HEK293 (cell line): ENCODE measurements at regions not wholly inside any gene's neighbourhood (a gene's known extent, or its start where the extent isn't known, plus 50 kb on each side); places are given as distances from the start of the nearest gene placed in this dataset.

Experiments used
- CTCF ChIA-PET: fragments of 350-600 bp; formaldehyde crosslinking; extraction: SDS; loops from one replicate; lab custom pipeline; 2021; ENCODE audit warnings: antibody characterized with exemption; lab: Yijun Ruan, JAX
- POLR2A ChIA-PET: fragments of 300-600 bp; formaldehyde crosslinking; extraction: SDS; loops from one replicate; lab custom pipeline; 2020; ENCODE audit warnings: antibody characterized with exemption, inconsistent platforms; lab: Yijun Ruan, JAX
- H3K27ac ChIP-seq: fragments of 200-500 bp; sonication (Bioruptor generic); 2 replicates; pipeline ENCODE4 v1.5.1; 2014; ENCODE audit warnings: low read depth, low read length, control low read depth, inconsistent platforms; ENCODE audit errors: extremely low read depth
- H3K36me3 ChIP-seq, 2 experiments: fragments of 200-500 bp in 1 of 2; sonication (Bioruptor generic) in 1 of 2; 1 replicate in 1 of 2; 2 replicates in 1 of 2; pipeline ENCODE4 v1.5.1; 2014 to 2017; ENCODE audit warnings: inconsistent platforms in 2 of 2, low read length in 2 of 2; ENCODE audit not compliant: control insufficient read depth in 2 of 2, insufficient read depth in 1 of 2
- H3K4me1 ChIP-seq: fragments of 200-500 bp; sonication (Bioruptor generic); 2 replicates; pipeline ENCODE4 v1.5.1; 2014; ENCODE audit warnings: mild to moderate bottlenecking, low read length, inconsistent platforms; ENCODE audit not compliant: control insufficient read depth, insufficient read depth
- H3K4me3 ChIP-seq: 2 replicates; pipeline ENCODE4 v1.5.1; 2011; ENCODE audit warnings: low read depth, mild to moderate bottlenecking, control low read depth, low read length, moderate library complexity
- H3K9me3 ChIP-seq: fragments of 200-500 bp; sonication (Bioruptor generic); 2 replicates; pipeline ENCODE4 v1.5.1; 2014; ENCODE audit warnings: low read depth, low read length, inconsistent platforms; ENCODE audit not compliant: control insufficient read depth, insufficient read depth
- EGR2 ChIP-seq: fragments of 450-650 bp; formaldehyde crosslinking; IDR thresholded peaks from 2 replicates; pipeline ENCODE4 v1.5.1; 2016; ENCODE audit warnings: low read depth, missing biosample characterization, missing genetic modification characterization
- FEZF1 ChIP-seq: fragments of 450-650 bp; formaldehyde crosslinking; IDR thresholded peaks from 2 replicates; pipeline ENCODE4 v1.5.1; 2016; ENCODE audit warnings: missing biosample characterization, missing genetic modification characterization
- IKZF3 ChIP-seq: fragments of 450-650 bp; IDR thresholded peaks from 2 replicates; pipeline ENCODE4 v1.5.0; 2018; ENCODE audit warnings: missing biosample characterization, mild to moderate bottlenecking, missing genetic modification characterization, moderate library complexity
- PRDM6 ChIP-seq: fragments of 450-650 bp; formaldehyde crosslinking; IDR thresholded peaks from 2 replicates; pipeline ENCODE4 v1.5.1; 2017; ENCODE audit warnings: missing biosample characterization, missing genetic modification characterization
- SCRT1 ChIP-seq: fragments of 450-650 bp; formaldehyde crosslinking; IDR thresholded peaks from 2 replicates; pipeline ENCODE4 v1.5.1; 2016; ENCODE audit warnings: missing biosample characterization, missing genetic modification characterization, borderline replicate concordance
- SCRT2 ChIP-seq: fragments of 450-650 bp; formaldehyde crosslinking; IDR thresholded peaks from 2 replicates; pipeline ENCODE4 v1.5.1; 2016; ENCODE audit warnings: missing biosample characterization, missing genetic modification characterization
- ZBTB1 ChIP-seq: fragments of 450-650 bp; formaldehyde crosslinking; IDR thresholded peaks from 2 replicates; pipeline ENCODE4 v1.5.1; 2016; ENCODE audit warnings: missing biosample characterization, missing genetic modification characterization
- ZBTB10 ChIP-seq: fragments of 450-650 bp; formaldehyde crosslinking; IDR thresholded peaks from 2 replicates; pipeline ENCODE4 v1.5.1; 2016; ENCODE audit warnings: missing biosample characterization, missing genetic modification characterization
- ZBTB48 ChIP-seq: fragments of 450-650 bp; formaldehyde crosslinking; IDR thresholded peaks from 2 replicates; pipeline ENCODE4 v1.5.1; 2016; ENCODE audit warnings: missing biosample characterization, missing genetic modification characterization
- ZNF174 ChIP-seq: fragments of 450-650 bp; formaldehyde crosslinking; IDR thresholded peaks from 2 replicates; pipeline ENCODE4 v1.5.0; 2017; ENCODE audit warnings: missing biosample characterization, mild to moderate bottlenecking, missing genetic modification characterization
- ZNF266 ChIP-seq: fragments of 450-650 bp; formaldehyde crosslinking; IDR thresholded peaks from 2 replicates; pipeline ENCODE4 v1.5.1; 2016; ENCODE audit warnings: missing biosample characterization, missing genetic modification characterization, low read depth
- ZNF354C ChIP-seq: fragments of 450-650 bp; formaldehyde crosslinking; IDR thresholded peaks from 2 replicates; pipeline ENCODE4 v1.5.1; 2016; ENCODE audit warnings: missing biosample characterization, missing genetic modification characterization, low read depth, borderline replicate concordance
- ZNF48 ChIP-seq: fragments of 450-650 bp; formaldehyde crosslinking; IDR thresholded peaks from 2 replicates; pipeline ENCODE4 v1.5.1; 2016; ENCODE audit warnings: missing biosample characterization, missing genetic modification characterization
- ZNF501 ChIP-seq: fragments of 450-650 bp; formaldehyde crosslinking; IDR thresholded peaks from 2 replicates; pipeline ENCODE4 v1.5.1; 2016; ENCODE audit warnings: missing biosample characterization, missing genetic modification characterization
- ZNF513 ChIP-seq: fragments of 450-650 bp; IDR thresholded peaks from 2 replicates; pipeline ENCODE4 v1.5.1; 2018; ENCODE audit warnings: missing biosample characterization, missing genetic modification characterization
- ZNF548 ChIP-seq: fragments of 450-650 bp; formaldehyde crosslinking; IDR thresholded peaks from 2 replicates; pipeline ENCODE4 v1.5.1; 2016; ENCODE audit warnings: missing biosample characterization, missing genetic modification characterization
- ZNF585B ChIP-seq: fragments of 450-650 bp; formaldehyde crosslinking; IDR thresholded peaks from 2 replicates; pipeline ENCODE4 v1.5.1; 2016; ENCODE audit warnings: missing biosample characterization, missing genetic modification characterization
- ZNF600 ChIP-seq: fragments of 450-650 bp; formaldehyde crosslinking; IDR thresholded peaks from 2 replicates; pipeline ENCODE4 v1.5.1; 2016; ENCODE audit warnings: missing biosample characterization, missing genetic modification characterization
- ZNF654 ChIP-seq: fragments of 450-650 bp; formaldehyde crosslinking; IDR thresholded peaks from 2 replicates; pipeline ENCODE4 v1.5.1; 2016; ENCODE audit warnings: low read depth, missing biosample characterization, missing genetic modification characterization
- ZNF704 ChIP-seq: fragments of 450-650 bp; formaldehyde crosslinking; IDR thresholded peaks from 2 replicates; pipeline ENCODE4 v1.5.1; 2016; ENCODE audit warnings: missing biosample characterization, missing genetic modification characterization
- ZNF747 ChIP-seq: fragments of 450-650 bp; formaldehyde crosslinking; IDR thresholded peaks from 2 replicates; pipeline ENCODE4 v1.5.1; 2016; ENCODE audit warnings: missing biosample characterization, missing genetic modification characterization
- ZNF792 ChIP-seq: fragments of 450-650 bp; formaldehyde crosslinking; IDR thresholded peaks from 2 replicates; pipeline ENCODE4 v1.5.1; 2016; ENCODE audit warnings: missing biosample characterization, missing genetic modification characterization
- TF ChIP-seq, protein P1 (sequence below): fragments of 450-650 bp; formaldehyde crosslinking; IDR thresholded peaks from 2 replicates; pipeline ENCODE4 v1.5.1; 2016; ENCODE audit warnings: missing biosample characterization, missing genetic modification characterization

DNA sequence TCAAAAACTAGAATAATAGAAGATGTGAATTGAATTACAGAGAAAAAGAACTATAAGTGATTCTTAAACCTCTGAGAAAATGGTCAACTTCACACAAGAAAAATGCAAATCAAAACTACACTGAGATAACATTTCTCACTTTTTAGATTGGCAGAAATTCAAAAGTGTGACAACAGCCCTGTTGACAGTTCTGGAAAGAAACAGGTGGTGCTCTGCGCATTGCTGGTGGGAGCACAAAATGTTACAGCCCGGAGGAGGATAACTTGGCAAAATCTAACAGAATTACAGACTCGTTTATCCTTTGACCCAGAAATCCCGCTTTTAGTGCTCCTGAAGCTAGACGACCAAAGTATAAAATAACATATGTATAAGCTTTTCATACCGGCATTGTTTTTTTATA, 222.5 kb upstream of the CNTN1 start:
- POLR2A ChIA-PET = no interaction called here
- Histone ChIP-seq H3K9me3 (no peaks in the 10 kb centered on the region), H3K27ac (no peak overlapping the region), H3K4me1 (peaks cover 5% of the 10 kb centered on the region; the same call in 1 of the 2 replicates), H3K4me3 (no peak overlapping the region), H3K36me3 (no peaks in the 10 kb centered on the region)
- CTCF ChIA-PET = no interaction called here
- TF ChIP-seq PRDM6 (peak; percentile 31; the same call in 1 of the 2 replicates), SCRT2 (tag by site-specific recombination) (peak; percentile 89), ZBTB10 (no peak), SCRT1 (tag by site-specific recombination) (0 out of 2 replicates have a peak, but pooled peaks have one; percentile 28)

DNA sequence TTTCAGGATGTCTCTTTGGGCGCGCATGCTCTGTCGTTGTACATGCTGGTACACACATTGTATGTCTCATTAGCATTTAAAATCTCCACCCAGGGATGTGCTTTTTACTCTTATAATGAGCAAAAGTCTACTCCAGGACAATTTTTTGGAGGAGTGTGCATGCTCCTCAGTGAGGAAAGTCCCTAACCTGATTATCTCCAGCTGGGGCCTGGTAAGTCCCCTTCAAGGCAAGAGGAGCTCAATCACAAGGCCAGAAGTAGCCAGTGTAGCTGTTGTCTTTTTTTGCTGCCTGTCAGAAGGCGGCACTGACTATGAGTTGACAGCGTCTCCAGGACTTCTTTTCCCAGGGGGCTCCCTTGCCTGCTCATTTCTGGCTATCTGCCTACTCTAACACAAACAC, 218.3 kb upstream of the CNTN1 start:
- TF ChIP-seq FEZF1 (peak; percentile 20; the same call in 1 of the 2 replicates), ZBTB48 (tag by site-specific recombination) (0 out of 2 replicates have a peak, but pooled peaks have one; percentile 35), ZNF266 (tag by site-specific recombination) (no peak)
- no peak overlapping the region for H3K27ac ChIP-seq
- H3K4me1 ChIP-seq = peaks cover 5% of the 10 kb centered on the region; the same call in 1 of the 2 replicates
- CTCF ChIA-PET = no interaction called here
- H3K9me3 ChIP-seq = no peaks in the 10 kb centered on the region
- H3K4me3 ChIP-seq = no peak overlapping the region
- no peaks in the 10 kb centered on the region for H3K36me3 ChIP-seq
- POLR2A ChIA-PET = no interaction called here

DNA sequence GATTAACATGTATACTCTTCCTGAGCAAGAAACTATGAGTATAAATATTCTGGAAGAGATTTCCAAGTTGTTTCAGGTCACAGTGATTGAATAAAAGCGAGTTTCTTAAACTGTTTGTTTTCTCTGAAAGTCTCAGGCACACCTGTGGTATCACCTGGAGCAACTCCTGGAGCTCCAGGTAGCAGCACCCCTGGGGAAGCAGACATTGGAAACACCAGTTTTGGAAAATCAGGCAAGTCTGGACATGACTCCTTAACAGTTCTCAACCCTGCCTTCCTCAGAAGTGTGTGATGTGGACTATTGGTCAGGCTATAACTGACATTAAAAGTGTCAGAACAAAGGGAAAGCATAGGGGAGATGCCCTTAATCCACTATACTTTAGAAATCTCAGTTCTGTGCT, 217.6 kb upstream of the CNTN1 start:
- H3K4me3 ChIP-seq = no peak overlapping the region
- H3K4me1 ChIP-seq = peaks cover 5% of the 10 kb centered on the region; the same call in 1 of the 2 replicates
- H3K27ac ChIP-seq = no peak overlapping the region
- H3K9me3 ChIP-seq = no peaks in the 10 kb centered on the region
- peaks cover 0 to 3% of the 10 kb centered on the region in 2 experiments; a peak in 1 of 3 replicates for H3K36me3 ChIP-seq
- CTCF ChIA-PET = no interaction called here
- POLR2A ChIA-PET = no interaction called here
- TF ChIP-seq ZNF654 (tag by site-specific recombination) (no peak), IKZF3 (no peak), ZNF600 (tag by site-specific recombination) (no peak), ZNF747 (tag by site-specific recombination) (no peak), ZNF174 (tag by site-specific recombination) (no peak), ZNF704 (tag by site-specific recombination) (no peak), ZNF792 (no peak), ZNF585B (tag by site-specific recombination) (no peak), ZNF548 (tag by site-specific recombination) (no peak), ZNF513 (tag by site-specific recombination) (no peak), ZBTB1 (no peak), EGR2 (tag by site-specific recombination) (no peak), ZNF354C (tag by site-specific recombination) (no peak), ZNF48 (tag by site-specific recombination) (no peak), ZNF501 (tag by site-specific recombination) (no peak)
- TF ChIP-seq, protein P1, sequence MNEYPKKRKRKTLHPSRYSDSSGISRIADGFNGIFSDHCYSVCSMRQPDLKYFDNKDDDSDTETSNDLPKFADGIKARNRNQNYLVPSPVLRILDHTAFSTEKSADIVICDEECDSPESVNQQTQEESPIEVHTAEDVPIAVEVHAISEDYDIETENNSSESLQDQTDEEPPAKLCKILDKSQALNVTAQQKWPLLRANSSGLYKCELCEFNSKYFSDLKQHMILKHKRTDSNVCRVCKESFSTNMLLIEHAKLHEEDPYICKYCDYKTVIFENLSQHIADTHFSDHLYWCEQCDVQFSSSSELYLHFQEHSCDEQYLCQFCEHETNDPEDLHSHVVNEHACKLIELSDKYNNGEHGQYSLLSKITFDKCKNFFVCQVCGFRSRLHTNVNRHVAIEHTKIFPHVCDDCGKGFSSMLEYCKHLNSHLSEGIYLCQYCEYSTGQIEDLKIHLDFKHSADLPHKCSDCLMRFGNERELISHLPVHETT (tag by site-specific recombination) = no peak
